ENCODE measurements at regions not wholly inside any gene's neighbourhood (a gene's known extent, or its start where the extent isn't known, plus 50 kb on each side); places are given as distances from the start of the nearest gene placed in this dataset.

DNA sequence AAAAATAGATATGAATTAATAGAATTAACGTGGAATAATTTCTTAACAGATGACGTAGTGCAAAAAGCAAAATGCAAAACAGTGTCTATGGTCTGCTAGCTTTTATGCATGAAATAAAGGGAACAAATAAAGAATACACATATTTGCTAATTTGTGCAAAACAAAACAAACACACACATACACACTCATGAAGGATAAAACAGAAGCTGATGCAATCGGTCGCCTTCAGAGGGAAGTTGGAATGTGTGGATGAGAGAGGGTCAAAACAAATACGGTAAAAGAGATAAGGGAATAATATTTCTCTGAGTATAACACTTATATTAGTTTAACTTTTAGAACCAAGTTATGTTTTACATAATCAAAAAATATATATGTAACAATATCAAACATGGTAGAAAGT, 1160.9 kb upstream of the PCDH9 start:
- H3K27ac ChIP-seq, result no peak overlapping the region
- DNase-seq, result no peak
- H3K4me3 ChIP-seq, result no peak overlapping the region
- 89 to 91% methylated on average over 5 of the region's 5 CpGs for WGBS, 2 donors
- TF ChIP-seq EP300 (IDR thresholded peaks at IDR 0.05), result no peak
- TF ChIP-seq, protein P1, sequence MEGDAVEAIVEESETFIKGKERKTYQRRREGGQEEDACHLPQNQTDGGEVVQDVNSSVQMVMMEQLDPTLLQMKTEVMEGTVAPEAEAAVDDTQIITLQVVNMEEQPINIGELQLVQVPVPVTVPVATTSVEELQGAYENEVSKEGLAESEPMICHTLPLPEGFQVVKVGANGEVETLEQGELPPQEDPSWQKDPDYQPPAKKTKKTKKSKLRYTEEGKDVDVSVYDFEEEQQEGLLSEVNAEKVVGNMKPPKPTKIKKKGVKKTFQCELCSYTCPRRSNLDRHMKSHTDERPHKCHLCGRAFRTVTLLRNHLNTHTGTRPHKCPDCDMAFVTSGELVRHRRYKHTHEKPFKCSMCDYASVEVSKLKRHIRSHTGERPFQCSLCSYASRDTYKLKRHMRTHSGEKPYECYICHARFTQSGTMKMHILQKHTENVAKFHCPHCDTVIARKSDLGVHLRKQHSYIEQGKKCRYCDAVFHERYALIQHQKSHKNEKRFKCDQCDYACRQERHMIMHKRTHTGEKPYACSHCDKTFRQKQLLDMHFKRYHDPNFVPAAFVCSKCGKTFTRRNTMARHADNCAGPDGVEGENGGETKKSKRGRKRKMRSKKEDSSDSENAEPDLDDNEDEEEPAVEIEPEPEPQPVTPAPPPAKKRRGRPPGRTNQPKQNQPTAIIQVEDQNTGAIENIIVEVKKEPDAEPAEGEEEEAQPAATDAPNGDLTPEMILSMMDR (IDR thresholded peaks at IDR 0.05), result no peak
- no peak for TF ChIP-seq POLR2AphosphoS5 (IDR thresholded peaks at IDR 0.05)
- no peak for TF ChIP-seq POLR2A (IDR thresholded peaks at IDR 0.05)
- intact Hi-C loops (cut with DNase I), result no loop called here
- H3K27me3 ChIP-seq, result no peaks in the 10 kb centered on the region
- no peaks in the 10 kb centered on the region for H3K9me3 ChIP-seq
- no peaks in the 10 kb centered on the region for H3K4me1 ChIP-seq
- no peaks in the 10 kb centered on the region for H3K36me3 ChIP-seq

DNA sequence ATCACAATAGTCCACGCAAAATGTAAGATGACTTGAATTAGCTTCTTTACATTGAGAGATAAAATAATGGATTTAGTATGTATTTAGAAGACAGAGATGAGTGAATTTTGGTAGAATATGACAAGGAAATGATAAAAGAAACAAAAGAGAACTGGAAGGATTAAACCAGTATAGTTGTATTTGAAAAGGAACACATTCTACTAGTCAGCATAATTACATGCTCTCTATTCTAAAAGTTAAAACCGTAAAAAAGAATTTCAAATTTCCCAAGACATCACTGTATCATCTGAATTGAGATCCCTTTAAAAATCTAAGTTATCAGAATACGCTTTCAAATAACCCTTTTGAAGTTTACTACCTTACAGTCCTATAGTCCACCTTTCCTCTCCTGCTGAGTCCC, 1156.7 kb upstream of the PCDH9 start:
- H3K27me3 ChIP-seq, result no peaks in the 10 kb centered on the region
- no peak overlapping the region for H3K4me3 ChIP-seq
- intact Hi-C loops (cut with DNase I), result no loop called here
- H3K27ac ChIP-seq, result no peak overlapping the region
- WGBS, 2 donors, result 61 to 84% methylated on average over 3 of the region's 3 CpGs
- no peaks in the 10 kb centered on the region for H3K36me3 ChIP-seq
- DNase-seq, result no peak
- TF ChIP-seq POLR2A (IDR thresholded peaks at IDR 0.05), result no peak
- TF ChIP-seq, protein P1 (IDR thresholded peaks at IDR 0.05), result no peak
- no peaks in the 10 kb centered on the region for H3K4me1 ChIP-seq
- no peaks in the 10 kb centered on the region for H3K9me3 ChIP-seq

DNA sequence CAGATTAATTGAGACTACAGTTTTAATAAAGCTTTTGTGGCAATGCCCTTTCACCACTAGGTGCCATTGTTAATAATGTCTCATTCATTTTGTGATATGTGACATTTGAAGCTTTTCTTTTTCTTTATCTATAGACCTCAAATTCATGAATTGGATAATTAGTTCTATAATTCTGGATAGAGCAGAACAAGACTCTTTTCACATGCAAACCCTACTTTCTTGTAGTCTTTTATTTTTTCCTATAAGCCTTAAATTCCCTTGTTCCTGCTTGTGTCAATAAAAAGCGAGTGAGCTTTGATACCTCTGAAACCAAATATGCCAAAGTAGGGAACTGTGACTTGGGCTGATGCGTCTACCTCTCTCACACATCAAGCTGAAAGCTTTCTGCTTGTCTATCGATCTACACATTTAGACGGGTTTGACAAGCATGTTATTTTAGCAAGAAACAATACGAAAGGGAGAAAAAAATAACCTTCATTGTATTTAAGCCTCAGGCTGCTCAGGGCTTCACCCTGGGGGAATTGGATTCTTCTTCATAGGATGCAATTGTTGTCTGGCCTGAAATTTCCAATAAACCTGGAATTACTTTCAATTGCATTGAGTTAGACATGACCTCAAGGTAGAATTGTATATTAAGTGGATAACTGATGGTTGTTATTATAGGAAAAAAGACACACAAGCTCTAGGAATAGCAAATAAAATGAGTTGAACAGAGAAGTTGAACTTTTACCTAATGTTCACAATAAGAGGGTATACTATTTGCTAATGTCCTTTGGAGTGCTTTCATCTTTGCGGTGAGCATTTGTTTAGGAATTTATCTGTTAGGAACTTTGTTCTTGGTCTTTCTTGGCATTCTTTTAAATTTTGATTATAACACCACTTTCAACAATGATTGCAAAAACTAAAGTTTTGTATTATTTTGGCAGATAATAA, 1150.2 kb upstream of the PCDH9 start:
- Histone ChIP-seq H3K4me3 (no peak overlapping the region), H3K36me3 (no peaks in the 10 kb centered on the region), H3K9me3 (no peaks in the 10 kb centered on the region), H3K4me1 (no peaks in the 10 kb centered on the region), H3K27me3 (no peaks in the 10 kb centered on the region), H3K27ac (no peak overlapping the region)
- intact Hi-C loops (cut with DNase I), result no loop called here
- no peak for TF ChIP-seq EP300 (IDR thresholded peaks at IDR 0.05)
- TF ChIP-seq, protein P1 (IDR thresholded peaks at IDR 0.05), result no peak
- TF ChIP-seq POLR2AphosphoS5 (IDR thresholded peaks at IDR 0.05), result no peak
- no peak for TF ChIP-seq POLR2A (IDR thresholded peaks at IDR 0.05)
- no peak for DNase-seq
- WGBS, 2 donors, result 84 to 91% methylated on average over 6 of the region's 6 CpGs

DNA sequence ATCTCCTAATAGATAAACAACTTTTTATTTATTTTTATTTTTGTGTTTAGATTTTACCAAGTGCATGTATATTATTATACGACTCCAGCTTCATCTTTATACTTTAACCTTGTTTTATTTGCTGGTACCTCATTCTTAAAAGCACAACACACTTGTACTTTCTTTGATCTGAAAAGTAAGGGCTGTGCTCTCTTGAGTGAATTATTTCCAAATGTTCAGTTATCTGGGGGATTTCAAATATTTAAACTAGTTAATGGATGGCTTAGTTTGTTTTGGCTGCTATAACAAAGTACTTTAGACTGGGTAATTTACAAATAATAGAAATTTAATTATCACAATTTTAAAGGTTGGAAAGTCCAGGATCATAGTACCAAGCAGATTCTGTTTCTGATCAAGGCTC, 1148.2 kb upstream of the PCDH9 start:
- Histone ChIP-seq H3K4me1 (no peaks in the 10 kb centered on the region), H3K27me3 (no peaks in the 10 kb centered on the region), H3K36me3 (no peaks in the 10 kb centered on the region), H3K9me3 (no peaks in the 10 kb centered on the region), H3K27ac (no peak overlapping the region), H3K4me3 (no peak overlapping the region)
- WGBS, 2 donors, result 44 to 64% methylated on average over 1 of the region's 1 CpG
- intact Hi-C loops (cut with DNase I), result no loop called here
- DNase-seq, result no peak
- TF ChIP-seq POLR2A (IDR thresholded peaks at IDR 0.05), result no peak
- TF ChIP-seq POLR2AphosphoS5 (IDR thresholded peaks at IDR 0.05), result no peak
- TF ChIP-seq, protein P1 (IDR thresholded peaks at IDR 0.05), result no peak
- TF ChIP-seq EP300 (IDR thresholded peaks at IDR 0.05), result no peak

All from sigmoid colon (tissue), 6 donors.